ENCODE measurements at regions not wholly inside any gene's neighbourhood (a gene's known extent, or its start where the extent isn't known, plus 50 kb on each side); places are given as distances from the start of the nearest gene placed in this dataset.

GRCh38 chr5:133889271-133889905 lies 79.0 kb downstream of the C5orf15 start:
- Mint-ChIP-seq H3K4me1 (peaks cover 12% of the 10 kb centered on the region), H3K4me3 (no peak overlapping the region), H3K27me3 (no peaks in the 10 kb centered on the region), H3K27ac (no peak overlapping the region), H3K9me3 (no peaks in the 10 kb centered on the region)
- ATAC-seq (no peak), DNase-seq (no peak)

GRCh38 chr5:133888625-133888991 lies 79.8 kb downstream of the C5orf15 start:
- Mint-ChIP-seq H3K9me3 (no peaks in the 10 kb centered on the region), H3K27ac (no peak overlapping the region), H3K4me1 (peaks cover 12% of the 10 kb centered on the region), H3K27me3 (no peaks in the 10 kb centered on the region), H3K4me3 (no peak overlapping the region)
- ATAC-seq (no peak), DNase-seq (no peak)

GRCh38 chr5:133885566-133885965 lies 82.9 kb downstream of the C5orf15 start:
- H3K4me3 Mint-ChIP-seq: no peak overlapping the region
- no peak for DNase-seq
- H3K9me3 Mint-ChIP-seq: no peaks in the 10 kb centered on the region
- peak overlapping the region in 1 of 2 donors; percentile 67 for H3K27ac Mint-ChIP-seq
- H3K27me3 Mint-ChIP-seq: peaks cover 10% of the 10 kb centered on the region
- peaks cover 18% of the 10 kb centered on the region for H3K4me1 Mint-ChIP-seq
- no peak for ATAC-seq

GRCh38 chr5:133884569-133885311 lies 83.7 kb downstream of the C5orf15 start:
- H3K9me3 Mint-ChIP-seq: no peaks in the 10 kb centered on the region
- H3K4me3 Mint-ChIP-seq: no peak overlapping the region
- peaks cover 12% of the 10 kb centered on the region for H3K4me1 Mint-ChIP-seq
- H3K27ac Mint-ChIP-seq: peak overlapping the region in 1 of 2 donors; percentile 14
- DNase-seq (no peak), ATAC-seq (no peak)
- peaks cover 10% of the 10 kb centered on the region for H3K27me3 Mint-ChIP-seq

GRCh38 chr5:133883916-133884315 lies 84.5 kb downstream of the C5orf15 start:
- DNase-seq: no peak
- Mint-ChIP-seq H3K9me3 (no peaks in the 10 kb centered on the region), H3K4me3 (no peak overlapping the region), H3K27ac (no peak overlapping the region), H3K4me1 (peaks cover 14% of the 10 kb centered on the region), H3K27me3 (peaks cover 10% of the 10 kb centered on the region)
- no peak for ATAC-seq

GRCh38 chr5:133882846-133883245 lies 85.6 kb downstream of the C5orf15 start:
- DNase-seq: no peak
- Mint-ChIP-seq H3K27ac (peak overlapping the region in 1 of 2 donors; percentile 63), H3K9me3 (no peaks in the 10 kb centered on the region), H3K4me3 (no peak overlapping the region), H3K4me1 (peaks cover 20% of the 10 kb centered on the region), H3K27me3 (peaks cover 10% of the 10 kb centered on the region)
- ATAC-seq: no peak

GRCh38 chr5:133882389-133882695 lies 86.1 kb downstream of the C5orf15 start:
- Mint-ChIP-seq H3K4me3 (no peak overlapping the region), H3K4me1 (peaks cover 22% of the 10 kb centered on the region), H3K27ac (peak overlapping the region in 1 of 2 donors; percentile 63), H3K27me3 (peaks cover 10% of the 10 kb centered on the region), H3K9me3 (no peaks in the 10 kb centered on the region)
- DNase-seq: no peak
- no peak for ATAC-seq

GRCh38 chr5:133881576-133882388 lies 86.6 kb downstream of the C5orf15 start:
- no peak overlapping the region for H3K4me3 Mint-ChIP-seq
- ATAC-seq: no peak
- peaks cover 10% of the 10 kb centered on the region for H3K27me3 Mint-ChIP-seq
- no peaks in the 10 kb centered on the region for H3K9me3 Mint-ChIP-seq
- no peak for DNase-seq
- H3K27ac Mint-ChIP-seq: peak overlapping the region in 1 of 2 donors; percentile 72
- H3K4me1 Mint-ChIP-seq: peaks cover 26% of the 10 kb centered on the region

GRCh38 chr5:133878236-133878555 lies 90.2 kb downstream of the C5orf15 start:
- no peak for DNase-seq
- H3K4me3 Mint-ChIP-seq: no peak overlapping the region
- peaks cover 13% of the 10 kb centered on the region in 2 donors for H3K9me3 Mint-ChIP-seq
- ATAC-seq: no peak
- H3K27ac Mint-ChIP-seq: no peak overlapping the region
- H3K4me1 Mint-ChIP-seq: peaks cover 46% of the 10 kb centered on the region
- peaks cover 10% of the 10 kb centered on the region for H3K27me3 Mint-ChIP-seq

- Mint-ChIP-seq H3K4me1 (peaks cover 52% of the 10 kb centered on the region), H3K4me3 (no peak overlapping the region), H3K27me3 (peaks cover 10% of the 10 kb centered on the region), H3K27ac (no peak overlapping the region), H3K9me3 (peaks cover 13% of the 10 kb centered on the region in 2 donors)
- ATAC-seq: no peak
- DNase-seq: no peak
Observed at GRCh38 chr5:133877351-133878235, 90.8 kb downstream of the C5orf15 start.

- no peak overlapping the region for H3K27ac Mint-ChIP-seq
- H3K27me3 Mint-ChIP-seq: no peaks in the 10 kb centered on the region
- no peak for ATAC-seq
Observed at GRCh38 chr5:133876266-133876665, 92.2 kb downstream of the C5orf15 start.

GRCh38 chr5:133875179-133875578 lies 93.2 kb downstream of the C5orf15 start:
- Mint-ChIP-seq H3K4me1 (peaks cover 58% of the 10 kb centered on the region), H3K4me3 (no peak overlapping the region), H3K27ac (no peak overlapping the region), H3K27me3 (no peaks in the 10 kb centered on the region), H3K9me3 (peaks cover 13% of the 10 kb centered on the region in 2 donors)
- DNase-seq (no peak), ATAC-seq (no peak)

More at GRCh38 chr5:133876266-133876665, 92.2 kb downstream of the C5orf15 start:
- Mint-ChIP-seq H3K9me3 (peaks cover 13% of the 10 kb centered on the region in 2 donors), H3K4me1 (peaks cover 53% of the 10 kb centered on the region), H3K4me3 (no peak overlapping the region)
- DNase-seq: no peak

GRCh38 chr5:133873449-133873848 lies 95.0 kb downstream of the C5orf15 start:
- peaks cover 63% of the 10 kb centered on the region for H3K4me1 Mint-ChIP-seq
- peaks cover 13% of the 10 kb centered on the region in 2 donors for H3K9me3 Mint-ChIP-seq
- H3K27me3 Mint-ChIP-seq: no peaks in the 10 kb centered on the region
- ATAC-seq (no peak), DNase-seq (no peak)
- no peak overlapping the region for H3K27ac Mint-ChIP-seq
- no peak overlapping the region for H3K4me3 Mint-ChIP-seq

- ATAC-seq: no peak
- no peak overlapping the region for H3K27ac Mint-ChIP-seq
- DNase-seq: no peak
- H3K9me3 Mint-ChIP-seq: peaks cover 9 to 11% of the 10 kb centered on the region in 2 donors
- no peaks in the 10 kb centered on the region for H3K27me3 Mint-ChIP-seq
- no peak overlapping the region for H3K4me3 Mint-ChIP-seq
- peaks cover 66% of the 10 kb centered on the region for H3K4me1 Mint-ChIP-seq
Observed at GRCh38 chr5:133870661-133871060, 97.8 kb downstream of the C5orf15 start.
